Activated T-helper 2 cell treated with anti-CD3 and anti-CD28 coated beads, Interferon-gamma antibody, Interleukin-2, Interleukin-4, amounts not matched to agents 10 μg/mL and 5 μg/mL and 100 μg/mL, durations not matched to agents 14 hours and 24 hours and 36 hours (primary cell): ENCODE measurements at regions not wholly inside any gene's neighbourhood (a gene's known extent, or its start where the extent isn't known, plus 50 kb on each side); places are given as distances from the start of the nearest gene placed in this dataset.

Experiments used
- DNase-seq: peaks from one replicate; pipeline ENCODE4 v3.0.0; 2021; ENCODE audit warnings: low spot score
- H3K27ac Mint-ChIP-seq: one replicate; pipeline ENCODE4 v1.8.0; 2021; ENCODE audit warnings: mixed read lengths
- H3K27me3 Mint-ChIP-seq: one replicate; pipeline ENCODE4 v1.8.0; 2021; ENCODE audit warnings: low read depth, mixed read lengths
- H3K36me3 Mint-ChIP-seq: one replicate; pipeline ENCODE4 v1.8.0; 2021; ENCODE audit warnings: low read depth, mixed read lengths
- H3K4me1 Mint-ChIP-seq: one replicate; pipeline ENCODE4 v1.8.0; 2021; ENCODE audit warnings: low read depth, mixed read lengths
- H3K4me3 Mint-ChIP-seq: one replicate; pipeline ENCODE4 v1.8.0; 2021; ENCODE audit warnings: low read depth, mild to moderate bottlenecking, moderate library complexity, mixed read lengths
- H3K9me3 Mint-ChIP-seq: one replicate; pipeline ENCODE4 v1.8.0; 2021; ENCODE audit warnings: mixed read lengths
- intact Hi-C: fragments of 100-400 bp; cut with micrococcal nuclease; formaldehyde crosslinking; loops from one replicate; pipeline ENCODE4 v1.15.1; 2023

GRCh38 chr1:73105755-73106154 is 823.4 kb upstream of the NEGR1 start:
- no peak for DNase-seq
- no peaks in the 10 kb centered on the region for H3K4me1 Mint-ChIP-seq
- peaks cover 22% of the 10 kb centered on the region for H3K9me3 Mint-ChIP-seq
- H3K4me3 Mint-ChIP-seq = no peak overlapping the region
- intact Hi-C loops = no loop called here
- H3K27ac Mint-ChIP-seq = no peak overlapping the region
- H3K36me3 Mint-ChIP-seq = no peaks in the 10 kb centered on the region
- no peaks in the 10 kb centered on the region for H3K27me3 Mint-ChIP-seq

DNA sequence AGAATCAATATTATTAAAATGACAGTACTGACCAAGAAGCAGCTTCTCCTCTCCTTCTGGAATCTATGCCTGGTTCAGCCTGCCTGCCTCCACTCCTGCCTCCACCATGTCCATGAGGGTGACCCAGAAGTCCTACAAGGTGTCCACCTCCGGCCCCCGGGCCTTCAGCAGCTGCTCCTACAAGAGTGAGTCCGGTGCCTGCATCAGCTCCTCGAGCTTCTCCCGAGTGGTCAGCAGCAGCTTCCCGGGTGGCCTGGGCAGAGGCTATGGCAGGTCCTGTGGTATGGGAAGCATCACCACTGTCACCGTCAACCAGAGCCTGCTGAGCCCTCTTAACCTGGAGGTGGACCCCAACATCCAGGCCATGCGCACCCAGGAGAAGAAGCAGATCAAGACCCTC is 822.4 kb upstream of the NEGR1 start:
- Mint-ChIP-seq H3K4me1 (no peaks in the 10 kb centered on the region), H3K36me3 (no peaks in the 10 kb centered on the region), H3K27me3 (no peaks in the 10 kb centered on the region), H3K9me3 (peaks cover 22% of the 10 kb centered on the region), H3K4me3 (no peak overlapping the region), H3K27ac (no peak overlapping the region)
- intact Hi-C loops = no loop called here
- DNase-seq = no peak

- intact Hi-C loops = no loop called here
- no peak for DNase-seq
- Mint-ChIP-seq H3K4me3 (no peak overlapping the region), H3K27me3 (no peaks in the 10 kb centered on the region), H3K27ac (no peak overlapping the region), H3K9me3 (peaks cover 20% of the 10 kb centered on the region), H3K36me3 (no peaks in the 10 kb centered on the region), H3K4me1 (no peaks in the 10 kb centered on the region)
Measured at GRCh38 chr1:73100216-73100615, 817.9 kb upstream of the NEGR1 start.

DNA sequence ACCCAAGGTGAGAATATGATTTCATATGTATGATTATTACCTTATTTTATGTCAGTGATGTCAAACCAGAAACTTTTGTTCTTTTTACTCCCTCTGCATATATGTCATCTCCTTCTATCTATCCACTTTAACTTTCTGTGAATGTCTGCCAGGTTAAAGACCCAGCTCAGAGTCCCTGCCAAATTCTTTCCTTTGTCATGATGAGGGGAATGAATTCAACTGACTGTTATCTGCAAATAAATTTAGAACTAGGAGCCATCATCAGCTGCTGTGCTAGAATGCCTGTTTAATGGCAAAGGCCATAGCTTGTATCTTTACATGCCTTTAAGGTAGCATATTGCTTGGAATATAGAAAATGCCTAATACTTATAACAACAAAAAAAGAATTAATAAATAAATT is 815.6 kb upstream of the NEGR1 start:
- H3K27me3 Mint-ChIP-seq = no peaks in the 10 kb centered on the region
- no peak overlapping the region for H3K4me3 Mint-ChIP-seq
- H3K36me3 Mint-ChIP-seq = no peaks in the 10 kb centered on the region
- intact Hi-C loops = no loop called here
- H3K9me3 Mint-ChIP-seq = peaks cover 13% of the 10 kb centered on the region
- H3K27ac Mint-ChIP-seq = no peak overlapping the region
- no peak for DNase-seq
- H3K4me1 Mint-ChIP-seq = no peaks in the 10 kb centered on the region

DNA sequence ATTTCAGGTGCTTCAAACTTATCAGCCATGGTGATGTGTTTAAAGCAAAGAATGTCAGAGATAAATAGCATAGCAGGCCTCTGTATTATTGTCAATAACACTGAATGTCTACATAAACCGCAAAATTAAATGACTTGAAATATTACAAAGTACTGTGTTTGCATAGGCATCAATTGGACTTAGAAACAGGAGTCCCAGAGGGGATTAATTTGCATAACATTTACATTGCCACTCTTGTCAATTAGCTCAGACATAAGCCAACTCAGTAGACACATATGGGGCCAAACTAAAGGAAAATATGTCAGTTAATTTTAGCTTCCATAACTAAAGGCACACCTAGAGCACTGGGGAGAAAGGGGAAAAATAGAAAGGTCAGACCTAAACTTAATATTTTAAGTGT is 814.5 kb upstream of the NEGR1 start:
- no peaks in the 10 kb centered on the region for H3K27me3 Mint-ChIP-seq
- H3K9me3 Mint-ChIP-seq = peaks cover 24% of the 10 kb centered on the region
- H3K36me3 Mint-ChIP-seq = no peaks in the 10 kb centered on the region
- no peaks in the 10 kb centered on the region for H3K4me1 Mint-ChIP-seq
- DNase-seq = no peak
- H3K4me3 Mint-ChIP-seq = no peak overlapping the region
- intact Hi-C loops = no loop called here
- H3K27ac Mint-ChIP-seq = no peak overlapping the region

DNA sequence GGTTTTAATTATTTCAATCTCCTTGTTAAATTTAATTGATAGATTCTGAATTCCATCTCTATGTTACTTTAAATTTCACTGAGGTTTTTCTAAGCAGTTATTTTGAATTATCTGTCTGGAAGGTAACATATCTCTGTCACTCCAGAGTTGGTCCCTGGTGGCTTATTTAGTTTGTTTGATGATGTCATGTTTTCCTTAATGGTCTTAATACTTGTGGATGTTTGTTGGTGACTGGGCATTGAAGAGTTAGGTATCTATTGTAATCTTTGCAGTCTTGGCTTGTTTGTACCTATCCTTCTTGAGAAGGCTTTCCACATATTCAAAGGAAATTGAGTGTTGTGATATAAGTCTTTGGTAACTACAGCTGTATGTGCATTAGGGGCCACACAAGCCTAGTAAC is 810.0 kb upstream of the NEGR1 start:
- H3K9me3 Mint-ChIP-seq = peaks cover 43% of the 10 kb centered on the region
- no peaks in the 10 kb centered on the region for H3K27me3 Mint-ChIP-seq
- H3K27ac Mint-ChIP-seq = no peak overlapping the region
- no peak for DNase-seq
- no peak overlapping the region for H3K4me3 Mint-ChIP-seq
- H3K4me1 Mint-ChIP-seq = no peaks in the 10 kb centered on the region
- intact Hi-C loops = no loop called here
- H3K36me3 Mint-ChIP-seq = no peaks in the 10 kb centered on the region

GRCh38 chr1:73066866-73067265 is 784.5 kb upstream of the NEGR1 start:
- DNase-seq = no peak
- H3K27me3 Mint-ChIP-seq = no peaks in the 10 kb centered on the region
- no peak overlapping the region for H3K4me3 Mint-ChIP-seq
- H3K36me3 Mint-ChIP-seq = no peaks in the 10 kb centered on the region
- H3K4me1 Mint-ChIP-seq = no peaks in the 10 kb centered on the region
- intact Hi-C loops = no loop called here
- peaks cover 15% of the 10 kb centered on the region for H3K9me3 Mint-ChIP-seq
- no peak overlapping the region for H3K27ac Mint-ChIP-seq

GRCh38 chr1:73065339-73066041 is 783.2 kb upstream of the NEGR1 start:
- Mint-ChIP-seq H3K27me3 (no peaks in the 10 kb centered on the region), H3K4me1 (no peaks in the 10 kb centered on the region), H3K4me3 (no peak overlapping the region), H3K9me3 (peaks cover 18% of the 10 kb centered on the region), H3K36me3 (no peaks in the 10 kb centered on the region), H3K27ac (no peak overlapping the region)
- intact Hi-C loops = no loop called here
- DNase-seq = no peak

DNA sequence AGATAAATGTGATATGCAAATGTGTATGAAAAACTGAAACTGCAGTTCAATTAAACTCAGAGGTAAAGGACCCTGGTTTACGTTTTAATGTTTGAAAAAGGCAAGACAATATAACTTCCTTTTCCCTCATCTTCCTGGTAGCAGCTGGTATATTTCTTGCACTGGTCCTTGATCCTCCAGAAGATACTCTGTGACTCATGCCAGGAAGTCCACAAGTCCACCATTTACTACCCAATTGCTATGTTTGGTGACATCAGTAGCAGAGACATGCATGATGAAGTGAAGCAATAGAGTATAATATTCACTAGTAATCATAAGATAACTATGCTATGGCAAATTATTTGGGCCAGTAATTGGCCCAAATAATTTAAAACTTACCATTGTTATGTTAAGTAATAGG is 774.5 kb upstream of the NEGR1 start:
- Mint-ChIP-seq H3K4me3 (no peak overlapping the region), H3K27ac (no peak overlapping the region), H3K9me3 (peaks cover 22% of the 10 kb centered on the region), H3K4me1 (no peaks in the 10 kb centered on the region), H3K36me3 (no peaks in the 10 kb centered on the region), H3K27me3 (no peaks in the 10 kb centered on the region)
- no peak for DNase-seq
- intact Hi-C loops = no loop called here

GRCh38 chr1:73044241-73045036 is 762.1 kb upstream of the NEGR1 start:
- no peak for DNase-seq
- H3K27ac Mint-ChIP-seq = no peak overlapping the region
- intact Hi-C loops = no loop called here
- no peak overlapping the region for H3K4me3 Mint-ChIP-seq
- no peaks in the 10 kb centered on the region for H3K4me1 Mint-ChIP-seq
- H3K9me3 Mint-ChIP-seq = peaks cover 9% of the 10 kb centered on the region
- no peaks in the 10 kb centered on the region for H3K27me3 Mint-ChIP-seq
- no peaks in the 10 kb centered on the region for H3K36me3 Mint-ChIP-seq

- H3K4me3 Mint-ChIP-seq = no peak overlapping the region
- no peaks in the 10 kb centered on the region for H3K27me3 Mint-ChIP-seq
- no peak overlapping the region for H3K27ac Mint-ChIP-seq
- H3K4me1 Mint-ChIP-seq = no peaks in the 10 kb centered on the region
- peaks cover 3% of the 10 kb centered on the region for H3K9me3 Mint-ChIP-seq
- intact Hi-C loops = no loop called here
- H3K36me3 Mint-ChIP-seq = no peaks in the 10 kb centered on the region
- no peak for DNase-seq
Measured at GRCh38 chr1:73042403-73042802, 760.1 kb upstream of the NEGR1 start.

DNA sequence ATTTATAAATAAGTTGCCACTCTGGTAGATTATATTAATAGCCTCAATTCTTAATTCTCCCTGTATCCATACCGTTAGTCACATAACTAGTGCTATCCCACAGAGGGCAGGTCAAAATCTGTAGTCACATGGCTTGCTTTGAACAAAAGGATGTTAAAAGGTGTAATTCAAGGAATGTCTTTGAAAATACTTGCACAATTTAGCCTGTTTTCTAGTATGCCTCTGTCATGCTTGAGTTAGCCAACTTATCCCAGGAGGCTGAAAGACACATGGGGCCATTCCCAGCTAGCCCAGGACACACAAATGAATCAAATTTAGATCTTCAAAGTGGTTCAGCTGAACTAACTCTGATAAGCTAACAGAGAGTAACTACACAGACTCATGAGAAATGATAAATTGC is 758.5 kb upstream of the NEGR1 start:
- peaks cover 3% of the 10 kb centered on the region for H3K9me3 Mint-ChIP-seq

DNA sequence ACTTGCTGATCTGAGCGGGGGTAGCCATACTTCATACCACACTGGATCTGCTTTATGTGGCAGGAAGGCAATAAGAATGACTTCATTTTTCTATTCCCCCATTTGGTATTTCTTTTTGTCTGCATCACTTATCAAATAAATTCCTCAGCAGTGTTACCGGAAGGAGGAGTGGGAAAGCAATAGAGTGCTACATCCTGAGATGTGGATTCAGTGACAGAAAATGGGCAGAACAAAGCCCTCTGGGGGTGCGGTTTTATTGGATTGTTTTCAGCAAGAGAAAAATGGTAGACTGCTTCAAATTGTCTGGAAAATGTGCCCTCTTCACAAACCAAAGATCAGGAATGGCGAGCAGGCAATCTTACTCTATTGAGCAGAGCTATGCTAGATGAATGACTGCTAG is 751.9 kb upstream of the NEGR1 start:
- DNase-seq = no peak
- Mint-ChIP-seq H3K4me1 (no peaks in the 10 kb centered on the region), H3K4me3 (no peak overlapping the region), H3K27ac (no peak overlapping the region), H3K27me3 (no peaks in the 10 kb centered on the region), H3K9me3 (peaks cover 3% of the 10 kb centered on the region), H3K36me3 (no peaks in the 10 kb centered on the region)
- intact Hi-C loops = no loop called here

More for the DNA sequence above, 758.5 kb upstream of the NEGR1 start:
- H3K36me3 Mint-ChIP-seq = no peaks in the 10 kb centered on the region
- no peaks in the 10 kb centered on the region for H3K4me1 Mint-ChIP-seq
- no peak overlapping the region for H3K27ac Mint-ChIP-seq
- no peak for DNase-seq
- H3K4me3 Mint-ChIP-seq = no peak overlapping the region
- H3K27me3 Mint-ChIP-seq = no peaks in the 10 kb centered on the region
- intact Hi-C loops = no loop called here
